Calu3 (cell line): ENCODE measurements at regions not wholly inside any gene's neighbourhood (a gene's known extent, or its start where the extent isn't known, plus 50 kb on each side); places are given as distances from the start of the nearest gene placed in this dataset.

Source experiments
- BruUV-seq: library from RNA; stranded (reverse); fragments of 400-500 nt; replicated peaks from 2 replicates; lab custom pipeline; 2021; lab: Mats Ljungman, UMichigan
- CTCF ChIA-PET: fragments of 300-600 bp; sonication (Branson Sonifier 250); formaldehyde crosslinking; loops from one replicate; lab custom pipeline; 2022; ENCODE audit warnings: antibody characterized with exemption; lab: Charles Lee
- DNase-seq: peaks from one replicate; pipeline ENCODE4 v3.0.0; 2022
- H3K27ac Mint-ChIP-seq: one replicate; pipeline ENCODE4 v1.8.0; 2022; ENCODE audit warnings: mixed read lengths; ENCODE audit not compliant: unreplicated experiment
- H3K27me3 Mint-ChIP-seq: one replicate; pipeline ENCODE4 v1.8.0; 2022; ENCODE audit warnings: mixed read lengths; ENCODE audit not compliant: unreplicated experiment
- H3K36me3 Mint-ChIP-seq: one replicate; pipeline ENCODE4 v1.8.0; 2022; ENCODE audit warnings: mild to moderate bottlenecking, moderate library complexity, mixed read lengths; ENCODE audit not compliant: insufficient read depth, unreplicated experiment
- H3K4me1 Mint-ChIP-seq: one replicate; pipeline ENCODE4 v1.8.0; 2022; ENCODE audit warnings: mild to moderate bottlenecking, low read depth, mixed read lengths; ENCODE audit not compliant: unreplicated experiment
- H3K4me3 Mint-ChIP-seq: one replicate; pipeline ENCODE4 v1.8.0; 2022; ENCODE audit warnings: mild to moderate bottlenecking, low read depth, moderate library complexity, mixed read lengths; ENCODE audit not compliant: unreplicated experiment
- H3K9me3 Mint-ChIP-seq: one replicate; pipeline ENCODE4 v1.8.0; 2022; ENCODE audit warnings: low read depth, mixed read lengths; ENCODE audit not compliant: unreplicated experiment
- CTCF ChIP-seq: fragments of 200-600 bp; IDR thresholded peaks from one replicate; pipeline ENCODE4 v1.8.0; 2022; ENCODE audit warnings: antibody characterized with exemption; ENCODE audit not compliant: unreplicated experiment
- intact Hi-C: fragments of 100-400 bp; cut with micrococcal nuclease; formaldehyde crosslinking; loops from one replicate; pipeline ENCODE4 v1.10.0; 2022; ENCODE audit not compliant: unreplicated experiment

- intact Hi-C loops: no loop called here
- DNase-seq: no peak
- TF ChIP-seq CTCF: no peak
- CTCF ChIA-PET: no interaction called here
- H3K27ac Mint-ChIP-seq: no peak overlapping the region
- H3K36me3 Mint-ChIP-seq: no peaks in the 10 kb centered on the region
- H3K27me3 Mint-ChIP-seq: no peaks in the 10 kb centered on the region
- no TSS peak for BruUV-seq
- H3K4me3 Mint-ChIP-seq: no peak overlapping the region
- H3K4me1 Mint-ChIP-seq: no peaks in the 10 kb centered on the region
- H3K9me3 Mint-ChIP-seq: peaks cover 5% of the 10 kb centered on the region
Measured at GRCh38 chr12:42936991-42937390, 347.4 kb upstream of the PRICKLE1 start.

GRCh38 chr12:42936260-42936659 lies 346.7 kb upstream of the PRICKLE1 start:
- no TSS peak for BruUV-seq
- no peaks in the 10 kb centered on the region for H3K27me3 Mint-ChIP-seq

GRCh38 chr12:42935756-42936155 lies 346.2 kb upstream of the PRICKLE1 start:
- Mint-ChIP-seq H3K4me3 (no peak overlapping the region), H3K36me3 (no peaks in the 10 kb centered on the region), H3K4me1 (no peaks in the 10 kb centered on the region), H3K27me3 (no peaks in the 10 kb centered on the region), H3K9me3 (no peaks in the 10 kb centered on the region), H3K27ac (no peak overlapping the region)
- intact Hi-C loops: no loop called here
- DNase-seq: no peak
- CTCF ChIA-PET: no interaction called here
- TF ChIP-seq CTCF: no peak
- BruUV-seq: no TSS peak

More at GRCh38 chr12:42936260-42936659, 346.7 kb upstream of the PRICKLE1 start:
- Mint-ChIP-seq H3K4me3 (no peak overlapping the region), H3K27ac (no peak overlapping the region), H3K36me3 (no peaks in the 10 kb centered on the region), H3K9me3 (peaks cover 1% of the 10 kb centered on the region), H3K4me1 (no peaks in the 10 kb centered on the region)
- CTCF ChIA-PET: no interaction called here
- no peak for TF ChIP-seq CTCF
- intact Hi-C loops: no loop called here
- no peak for DNase-seq

GRCh38 chr12:42935090-42935489 lies 345.5 kb upstream of the PRICKLE1 start:
- H3K4me3 Mint-ChIP-seq: no peak overlapping the region
- TF ChIP-seq CTCF: no peak
- H3K4me1 Mint-ChIP-seq: no peaks in the 10 kb centered on the region
- BruUV-seq: no TSS peak
- no peak for DNase-seq
- intact Hi-C loops: no loop called here
- no peaks in the 10 kb centered on the region for H3K27me3 Mint-ChIP-seq
- no peak overlapping the region for H3K27ac Mint-ChIP-seq
- no peaks in the 10 kb centered on the region for H3K9me3 Mint-ChIP-seq
- H3K36me3 Mint-ChIP-seq: no peaks in the 10 kb centered on the region
- CTCF ChIA-PET: no interaction called here
